Activated CD4-positive, alpha-beta T cell treated with anti-CD3 and anti-CD28 coated beads, Interleukin-2, Interleukin-6, amounts not matched to agents 100 ng/mL and 50 ng/mL, durations not matched to agents 16 hours and 8 hours (primary cell): ENCODE measurements at regions not wholly inside any gene's neighbourhood (a gene's known extent, or its start where the extent isn't known, plus 50 kb on each side); places are given as distances from the start of the nearest gene placed in this dataset.
A peak's percentile ranks its signal among the peaks of the same experiment; 100 is the strongest.

Experiments
- DNase-seq: peaks from one replicate; pipeline ENCODE4 v3.0.0-alpha.2; 2020

DNA sequence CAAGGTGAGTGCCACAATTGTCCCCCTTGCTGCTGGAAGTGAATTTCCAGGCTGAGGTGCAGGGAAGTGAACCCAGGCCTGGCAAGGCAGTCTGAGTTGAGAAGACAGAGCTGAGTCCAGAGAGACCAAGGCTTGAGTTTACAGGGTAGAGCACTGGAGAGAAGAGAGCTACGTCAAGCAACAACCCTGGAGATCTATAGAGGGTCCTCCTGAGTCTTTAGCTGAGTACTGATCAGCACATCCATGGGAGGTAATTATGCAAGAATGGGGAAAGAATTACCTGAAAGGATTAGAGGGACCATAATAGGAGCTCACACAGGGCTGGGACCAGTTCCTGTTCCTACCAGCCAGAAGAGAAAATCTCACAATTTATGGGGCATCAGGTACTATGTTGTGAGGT, 190.7 kb downstream of the NEDD1 start:
- no peak for DNase-seq

DNA sequence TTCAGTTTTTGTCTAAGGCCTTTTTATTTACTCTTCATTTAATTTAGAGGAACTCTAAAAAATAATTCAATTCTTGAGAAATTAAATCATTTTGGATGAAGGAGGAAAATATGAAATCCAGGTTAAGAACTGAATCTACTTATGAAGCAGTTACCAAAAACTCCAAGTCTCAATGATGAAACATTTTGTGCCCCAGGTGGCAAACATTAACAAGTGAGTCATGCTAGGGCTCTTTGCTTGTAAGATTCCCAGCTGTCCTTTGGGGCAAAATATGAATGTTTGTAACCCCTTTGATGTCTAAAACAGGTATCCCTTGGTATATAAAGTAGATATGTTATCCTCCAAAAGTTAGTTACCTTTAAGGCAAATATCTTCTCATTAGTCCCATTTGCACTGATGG, 202.4 kb downstream of the NEDD1 start:
- DNase-seq = no peak

DNA sequence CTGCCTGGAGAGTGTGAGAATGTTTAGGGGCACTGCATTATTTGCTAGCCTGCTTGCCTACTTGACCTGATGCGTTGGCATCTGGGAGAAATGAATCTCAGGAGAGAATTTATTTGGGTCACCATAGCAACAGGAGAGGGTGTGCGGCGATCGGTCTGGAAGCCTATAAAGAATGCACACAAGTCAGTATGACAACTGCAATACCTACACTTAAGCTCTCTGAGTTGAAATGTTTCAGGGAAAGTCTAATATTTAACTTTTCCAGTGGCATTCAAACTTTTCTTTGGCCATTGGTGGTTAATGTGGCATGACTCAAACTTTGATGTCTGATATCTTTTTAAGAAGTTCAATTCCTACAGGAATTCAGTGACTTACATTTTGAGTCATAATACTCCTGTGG, 205.1 kb downstream of the NEDD1 start:
- DNase-seq = no peak

DNA sequence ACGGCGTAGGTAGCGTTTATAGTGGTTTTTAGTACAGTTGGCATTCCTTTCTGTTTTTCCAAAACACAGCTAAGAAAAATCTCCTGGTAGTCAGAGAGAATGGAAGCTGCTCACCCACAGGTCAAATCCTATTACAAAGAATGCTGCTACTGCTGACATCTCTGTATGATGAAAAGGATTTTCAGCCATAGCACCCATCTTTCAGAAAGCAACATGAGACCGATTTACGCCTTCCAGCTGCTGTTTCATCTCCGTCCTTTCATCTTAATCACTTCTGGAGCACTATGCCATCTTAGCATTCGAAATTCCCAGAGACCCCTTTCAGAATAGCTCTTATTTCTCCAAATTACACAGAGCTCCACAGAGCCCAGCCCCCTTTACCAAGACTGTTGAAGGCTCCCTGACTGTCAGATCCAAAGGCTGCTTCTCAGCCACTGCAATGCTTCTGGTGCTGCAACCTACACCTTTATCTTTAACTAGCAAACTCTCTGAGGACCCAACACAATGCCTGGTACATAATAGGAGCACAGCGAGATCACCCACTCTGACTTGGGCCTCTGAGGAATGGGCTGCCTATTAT, 211.8 kb downstream of the NEDD1 start:
- no peak for DNase-seq

DNA sequence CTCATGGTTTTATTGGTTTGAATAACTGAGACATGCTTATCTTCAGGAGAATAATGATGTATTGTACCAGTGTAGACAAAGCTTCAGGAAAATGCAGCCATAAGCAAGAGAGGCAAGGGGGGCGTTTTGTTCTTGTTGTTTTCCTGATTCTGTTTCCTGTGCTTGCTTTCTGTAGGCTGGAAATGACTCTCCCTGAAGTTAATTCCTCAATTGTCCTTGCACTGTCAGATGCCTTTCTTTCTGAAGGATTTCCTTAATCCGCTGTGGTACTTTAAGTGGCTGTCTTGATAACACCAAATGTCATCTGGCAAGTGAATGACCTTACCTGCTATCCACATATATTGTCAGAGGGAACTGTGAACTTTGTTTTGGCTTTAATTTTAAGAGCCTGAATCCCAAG, 220.0 kb downstream of the NEDD1 start:
- no peak for DNase-seq

DNA sequence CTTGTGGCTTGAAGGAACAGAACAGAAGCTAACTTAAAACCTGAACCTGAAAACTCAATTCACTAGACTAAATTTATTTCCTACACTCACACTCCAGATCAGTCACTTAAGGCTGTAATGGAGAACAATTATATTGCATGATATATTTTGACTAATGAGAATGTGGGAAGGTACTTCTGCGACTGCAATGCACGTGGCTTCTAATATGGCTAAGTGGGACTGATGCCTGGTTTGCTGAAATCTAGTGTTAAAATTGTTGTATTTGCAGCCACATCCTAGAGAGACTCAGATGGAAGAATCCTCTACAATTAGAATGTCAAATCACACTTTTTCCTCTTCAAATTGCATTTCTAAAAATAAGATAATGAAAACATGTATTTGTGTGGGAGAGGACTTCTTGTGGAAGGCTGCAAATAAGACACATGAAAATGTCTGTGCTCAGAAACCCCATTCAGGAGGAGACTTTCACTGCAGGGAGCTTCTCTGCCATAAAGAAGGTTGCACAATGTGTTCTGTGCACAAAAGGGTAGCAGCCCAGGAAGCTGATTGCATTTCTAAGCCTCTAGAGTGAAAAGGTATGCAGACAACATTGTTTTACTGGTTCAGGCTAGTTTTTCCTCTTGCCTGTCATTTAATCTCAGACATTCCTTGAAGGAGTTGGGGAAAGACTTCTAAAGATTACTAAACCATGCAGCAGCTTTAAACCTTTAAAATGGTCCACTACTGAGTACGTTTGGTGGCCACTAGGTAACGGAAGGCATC, 224.3 kb downstream of the NEDD1 start:
- no peak for DNase-seq

DNA sequence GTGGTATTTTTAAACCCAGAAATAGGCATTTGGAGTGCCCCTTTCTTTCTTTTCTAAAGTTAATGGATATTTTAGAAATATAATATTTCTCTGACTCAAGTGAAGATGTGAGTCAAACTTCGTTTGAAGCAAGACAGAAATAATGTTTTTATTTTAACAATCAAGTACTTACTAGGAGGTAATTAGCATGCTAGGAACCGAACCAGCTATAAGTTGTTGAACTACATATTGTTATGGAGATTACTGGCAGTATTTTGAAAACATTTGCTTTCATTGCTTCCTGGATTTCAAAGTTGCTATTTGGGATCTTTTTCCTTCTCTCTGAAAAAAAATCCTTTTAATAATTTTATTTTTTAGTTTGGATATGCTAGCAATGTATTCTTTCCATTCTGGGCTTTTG, 225.2 kb downstream of the NEDD1 start:
- no peak for DNase-seq

DNA sequence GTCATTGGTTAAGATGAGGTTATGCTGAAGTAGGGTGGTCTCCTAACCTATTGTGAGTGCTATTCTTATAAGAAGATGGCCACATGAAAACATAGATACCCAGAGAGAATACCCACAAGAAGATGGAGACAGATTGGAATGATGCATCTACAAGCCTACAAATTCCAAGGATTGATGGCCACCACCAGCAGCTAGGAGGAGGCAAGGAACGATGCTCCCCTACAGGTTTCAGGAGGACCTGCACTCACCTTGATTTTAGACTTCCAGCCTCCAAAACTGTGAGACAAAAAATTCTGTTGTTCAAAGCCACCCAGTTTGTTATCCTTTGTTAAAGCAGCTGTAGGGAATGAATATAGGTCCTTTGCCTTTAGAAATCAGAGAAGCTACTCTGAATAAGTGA, 227.4 kb downstream of the NEDD1 start:
- DNase-seq = no peak

DNA sequence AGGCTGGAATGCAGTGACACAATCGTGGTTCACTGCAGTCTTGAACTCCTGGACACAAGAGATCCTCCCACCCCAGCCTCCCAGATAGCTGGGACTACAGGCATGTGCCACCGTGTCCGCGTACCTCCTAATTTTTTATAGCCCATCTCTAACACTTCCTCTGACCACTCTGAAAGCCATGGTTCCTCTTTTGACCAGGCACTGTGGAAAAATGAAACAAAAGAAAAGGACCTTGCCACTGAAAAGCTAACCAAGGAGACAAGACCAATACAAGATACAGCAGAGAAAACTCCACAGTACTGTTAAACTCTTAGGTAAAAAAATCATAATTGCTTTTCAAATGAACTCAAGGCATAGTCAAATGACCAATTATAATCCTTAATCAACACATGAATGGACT, 233.3 kb downstream of the NEDD1 start:
- no peak for DNase-seq

DNA sequence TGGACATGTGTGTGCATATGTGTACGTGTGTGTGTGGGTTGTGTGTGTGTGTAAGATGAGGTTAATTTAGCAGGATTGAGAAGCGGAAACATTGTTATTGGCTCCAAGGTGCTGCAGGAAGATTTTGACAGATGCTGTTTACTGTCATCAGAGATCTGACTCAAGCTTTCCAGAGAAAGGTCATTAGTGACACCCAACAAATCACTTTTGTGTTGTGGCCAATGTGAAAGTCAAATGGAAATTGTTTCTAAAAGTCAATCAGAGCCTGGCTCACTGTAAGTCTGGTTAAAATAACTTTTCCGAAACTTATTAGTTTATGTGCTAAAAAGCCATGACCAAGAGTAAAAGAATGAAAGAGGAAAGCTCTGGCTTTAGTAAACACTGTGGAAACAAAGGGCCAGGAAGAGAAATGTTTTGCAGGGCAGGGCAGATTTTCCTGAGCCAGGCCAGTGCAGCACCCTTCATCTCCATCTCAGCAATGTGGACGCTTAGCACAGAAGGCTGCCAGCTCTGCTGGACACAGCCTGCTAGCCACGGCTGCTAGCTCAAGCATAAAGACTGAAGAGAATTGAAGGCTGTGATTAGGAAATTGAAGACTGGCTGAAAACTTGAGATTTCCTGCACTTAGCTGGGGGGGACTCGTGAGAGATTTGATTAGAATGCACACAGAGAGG, 235.8 kb downstream of the NEDD1 start:
- DNase-seq = no peak

DNA sequence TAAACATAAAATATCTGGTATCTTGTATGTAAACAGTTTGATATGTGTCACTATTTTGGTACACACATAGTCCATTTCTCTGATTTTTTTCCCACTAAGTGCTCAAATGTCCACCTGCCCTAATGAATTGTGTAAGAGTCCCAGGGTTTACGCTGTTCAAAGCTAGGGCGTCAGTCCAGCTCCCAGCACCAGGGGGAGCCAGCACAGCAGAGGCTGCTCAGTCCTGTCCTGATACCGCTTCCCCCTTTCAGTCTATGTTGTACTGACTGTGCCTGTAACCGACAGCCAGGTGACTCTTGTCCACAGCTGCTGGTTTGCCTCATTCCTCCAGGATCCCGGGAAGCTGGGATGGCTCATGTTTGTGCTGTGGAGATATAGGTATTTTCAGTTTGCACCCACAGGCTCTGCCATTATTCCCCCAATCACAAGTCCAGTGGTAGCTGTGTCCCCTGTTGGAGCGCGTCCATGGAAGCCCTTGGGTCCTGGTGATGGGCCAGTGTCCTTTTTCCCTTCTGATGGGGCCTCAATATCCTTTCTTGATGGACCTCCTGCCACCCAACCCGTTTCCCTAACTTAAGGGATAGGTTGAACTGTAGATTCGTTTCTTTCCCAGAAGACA, 242.0 kb downstream of the NEDD1 start:
- peak; percentile 60 for DNase-seq

DNA sequence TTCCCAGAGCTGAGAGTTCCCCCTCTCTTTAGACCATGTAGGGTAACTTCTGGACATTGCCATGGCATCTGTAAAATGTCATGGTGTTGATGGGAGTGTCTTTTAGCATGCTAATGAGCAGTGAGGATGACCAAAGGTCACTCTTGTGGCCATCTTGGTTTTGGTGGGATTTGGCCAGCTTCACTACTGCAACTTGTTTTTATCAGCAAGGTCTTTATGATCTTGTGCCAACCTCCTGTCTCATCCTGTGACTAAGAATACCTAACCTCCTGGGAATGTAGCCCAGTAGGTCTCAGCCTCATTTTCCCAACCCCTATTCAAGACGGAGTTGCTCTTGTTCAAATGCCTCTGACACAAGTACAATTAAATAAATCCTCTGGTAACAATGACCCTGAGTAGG, 244.4 kb downstream of the NEDD1 start:
- DNase-seq = no peak

DNA sequence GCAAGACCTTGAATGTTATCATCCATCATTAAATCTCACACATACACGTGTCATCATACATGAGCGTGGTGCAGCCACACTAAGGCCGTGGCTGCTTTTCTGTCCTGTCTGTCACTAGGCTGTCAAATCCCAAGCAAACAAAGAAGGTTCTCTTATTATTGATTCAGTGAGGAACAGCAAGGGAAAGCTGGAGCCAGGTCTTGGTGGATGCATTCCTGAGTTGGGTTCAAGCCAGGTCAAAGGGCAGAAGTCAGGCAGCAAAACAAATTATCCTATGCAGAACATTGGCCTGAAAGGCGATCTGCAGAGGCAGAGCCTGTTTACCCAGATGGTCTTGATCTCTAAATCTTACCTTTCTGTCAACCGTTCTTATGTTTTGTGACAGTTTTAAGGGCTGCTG, 252.3 kb downstream of the NEDD1 start:
- no peak for DNase-seq

DNA sequence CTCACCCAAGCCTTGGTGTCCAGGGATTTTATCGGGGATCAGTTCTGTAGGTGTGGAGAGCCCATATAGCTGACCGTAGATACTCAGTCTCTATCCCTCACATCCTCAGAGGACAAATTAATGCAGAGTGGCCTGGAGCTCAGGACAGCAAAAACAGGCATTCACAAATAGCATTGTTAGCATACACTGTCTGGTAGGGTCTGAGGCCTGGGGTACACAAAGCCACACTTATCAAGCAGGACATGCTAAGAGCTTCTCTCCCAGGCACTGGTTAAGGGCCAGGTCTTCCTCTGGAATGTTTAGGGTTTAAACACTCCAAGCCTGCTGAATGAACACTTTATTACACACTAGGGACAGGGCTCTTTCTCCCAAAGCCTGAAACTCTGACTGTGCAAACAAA, 253.2 kb downstream of the NEDD1 start:
- no peak for DNase-seq

DNA sequence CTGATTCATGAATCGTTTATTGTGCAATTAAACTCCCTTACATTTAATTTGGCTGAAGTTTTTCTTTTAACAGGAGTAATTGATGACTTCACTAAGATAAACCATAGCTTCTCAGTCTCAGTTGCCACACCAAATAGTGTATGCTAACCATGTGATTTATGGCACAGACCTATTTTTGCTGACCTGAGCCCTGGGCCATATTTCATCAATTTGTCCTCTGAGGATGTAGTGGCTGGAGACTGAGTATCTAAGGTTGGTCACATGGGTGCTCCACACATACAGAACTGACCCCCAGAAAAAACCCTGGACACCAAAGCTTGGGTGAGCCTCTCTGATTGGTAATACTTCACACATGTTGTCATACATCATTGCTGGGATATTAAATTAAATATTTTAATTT, 255.1 kb downstream of the NEDD1 start:
- DNase-seq = no peak

DNA sequence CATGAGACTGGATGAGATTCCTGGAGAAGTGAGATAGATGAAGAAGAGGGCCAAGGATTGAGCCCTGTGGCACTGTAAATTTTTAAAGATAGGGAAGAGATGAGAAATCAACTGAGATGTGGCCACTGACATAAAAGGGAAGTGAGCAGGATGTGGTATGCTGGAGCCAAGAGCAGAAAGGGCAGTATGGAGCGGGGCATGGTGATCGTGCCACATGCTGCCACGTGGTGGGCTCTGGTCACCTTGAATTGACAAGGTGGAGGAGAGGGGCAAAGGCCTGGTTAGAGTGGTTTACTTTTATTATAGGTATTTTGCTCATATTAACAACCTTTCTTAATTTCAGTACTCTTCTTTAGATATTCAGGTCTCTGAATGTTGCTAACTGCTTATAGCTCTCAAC, 257.9 kb downstream of the NEDD1 start:
- no peak for DNase-seq

DNA sequence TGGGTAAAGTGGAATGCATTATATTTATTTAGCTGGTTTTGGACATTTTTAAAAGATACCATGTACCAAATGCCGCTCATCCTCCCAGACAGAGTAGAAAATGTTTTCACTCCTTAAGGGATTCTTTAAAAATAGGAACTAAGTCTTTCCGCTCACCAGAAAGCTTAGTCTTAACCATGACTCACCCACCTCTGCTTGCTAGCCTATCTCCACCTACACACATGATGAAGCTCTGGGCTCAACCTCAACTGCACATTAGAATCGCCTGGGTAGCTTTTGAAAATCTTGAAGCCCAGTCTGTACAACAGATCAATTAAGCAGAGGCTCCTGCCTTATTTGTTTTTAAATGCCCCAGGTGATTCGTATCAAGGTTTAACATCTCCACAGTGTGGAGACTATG, 260.5 kb downstream of the NEDD1 start:
- no peak for DNase-seq

DNA sequence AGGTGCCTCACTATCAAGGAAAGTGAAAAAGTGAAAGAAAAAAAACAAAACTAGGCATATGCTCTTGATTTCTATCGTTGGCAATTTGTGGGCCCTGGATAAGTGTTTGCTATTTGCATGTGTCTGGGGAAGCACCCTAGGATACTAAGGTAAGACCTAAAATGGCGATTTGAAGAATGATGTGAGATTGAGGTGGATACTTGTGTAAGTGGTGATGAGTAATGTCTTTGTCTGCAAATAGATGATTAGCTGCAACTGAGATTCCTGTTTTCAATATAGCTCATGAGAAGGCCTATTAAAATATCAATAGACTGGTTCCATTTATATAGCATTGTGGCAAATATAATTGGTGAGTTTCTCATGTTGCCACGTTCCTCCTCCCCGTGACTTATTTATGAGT, 261.7 kb downstream of the NEDD1 start:
- no peak for DNase-seq

DNA sequence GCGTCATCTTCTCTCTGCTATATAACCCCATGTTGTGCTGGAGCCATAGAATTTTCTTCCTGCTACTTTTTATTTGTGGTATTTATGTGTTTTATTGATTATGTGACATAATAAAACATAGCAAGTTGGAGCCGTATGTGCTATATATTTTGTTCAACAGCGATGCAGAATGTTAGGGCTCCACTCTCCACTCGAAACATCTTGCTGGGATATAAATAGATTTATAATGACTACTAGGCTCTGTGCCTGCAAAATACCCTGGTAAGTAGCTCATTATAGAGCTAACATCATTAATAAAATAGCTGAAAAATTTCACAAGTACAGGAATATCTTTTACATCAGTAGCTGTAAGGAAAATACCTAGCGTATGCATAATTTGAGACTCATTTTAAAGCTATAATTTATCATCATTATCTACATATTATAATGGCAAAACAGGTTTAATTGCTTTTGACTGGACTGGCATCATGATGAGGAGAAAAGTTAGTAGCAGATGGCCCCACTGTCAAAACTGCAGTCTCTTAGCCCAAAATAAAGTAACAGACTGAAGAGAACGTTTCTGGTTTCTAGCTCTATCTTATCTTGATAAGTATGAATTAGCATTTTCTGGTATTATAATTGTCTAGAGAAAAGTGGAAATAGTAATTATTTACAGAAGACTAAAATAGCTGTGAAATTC, 263.0 kb downstream of the NEDD1 start:
- no peak for DNase-seq

DNA sequence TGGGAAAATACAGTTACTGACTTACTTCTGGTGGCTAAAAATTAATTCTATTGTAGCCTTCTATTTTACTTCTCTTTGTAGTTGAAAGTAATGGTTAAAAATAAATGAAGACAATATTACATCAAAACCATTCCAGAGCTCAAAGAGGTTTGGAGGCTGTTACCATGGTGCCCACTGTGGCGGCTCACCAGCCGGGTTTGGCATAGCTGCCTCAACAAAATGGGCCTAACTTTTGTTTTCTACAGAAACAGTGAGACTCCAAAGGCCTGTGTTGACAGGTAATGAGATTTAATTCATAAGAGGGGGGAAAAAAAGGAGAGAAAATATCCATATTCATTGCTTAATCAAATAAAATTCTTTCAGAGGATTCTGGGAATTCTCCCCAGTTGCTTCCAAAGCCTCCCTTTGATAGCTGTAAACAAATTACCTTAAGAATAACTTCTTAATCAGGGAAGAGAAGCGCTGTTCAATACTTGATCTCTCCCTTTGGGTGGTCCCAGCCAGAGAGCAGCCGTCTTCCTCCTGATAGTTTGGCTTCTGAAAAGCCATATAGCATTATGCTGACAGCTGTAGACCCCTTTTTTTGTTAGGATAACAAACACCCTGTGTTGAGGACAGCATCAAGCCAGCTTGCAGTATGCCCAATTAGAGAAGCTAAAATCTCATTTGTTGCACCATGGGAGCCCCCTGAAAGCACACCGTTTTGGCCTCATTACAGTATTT, 266.8 kb downstream of the NEDD1 start:
- DNase-seq = no peak

DNA sequence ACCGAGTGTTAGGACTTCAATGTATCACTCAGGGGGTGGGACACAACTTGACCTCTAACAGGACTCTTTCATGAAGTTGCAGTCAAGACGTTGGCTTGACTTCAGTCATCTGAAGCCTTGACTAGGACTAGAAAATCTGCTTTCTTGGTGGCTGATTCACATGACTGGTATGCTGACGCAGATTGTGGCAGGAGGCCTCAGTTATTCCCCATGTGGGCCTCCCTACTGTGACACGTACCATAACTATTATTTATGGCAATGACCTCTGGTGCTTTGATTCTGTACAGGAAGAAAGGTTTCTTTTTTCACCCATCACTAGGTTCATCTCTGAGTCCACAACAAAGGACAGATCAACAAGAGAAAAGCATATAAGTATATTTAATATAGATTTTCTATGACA, 270.4 kb downstream of the NEDD1 start:
- no peak for DNase-seq

DNA sequence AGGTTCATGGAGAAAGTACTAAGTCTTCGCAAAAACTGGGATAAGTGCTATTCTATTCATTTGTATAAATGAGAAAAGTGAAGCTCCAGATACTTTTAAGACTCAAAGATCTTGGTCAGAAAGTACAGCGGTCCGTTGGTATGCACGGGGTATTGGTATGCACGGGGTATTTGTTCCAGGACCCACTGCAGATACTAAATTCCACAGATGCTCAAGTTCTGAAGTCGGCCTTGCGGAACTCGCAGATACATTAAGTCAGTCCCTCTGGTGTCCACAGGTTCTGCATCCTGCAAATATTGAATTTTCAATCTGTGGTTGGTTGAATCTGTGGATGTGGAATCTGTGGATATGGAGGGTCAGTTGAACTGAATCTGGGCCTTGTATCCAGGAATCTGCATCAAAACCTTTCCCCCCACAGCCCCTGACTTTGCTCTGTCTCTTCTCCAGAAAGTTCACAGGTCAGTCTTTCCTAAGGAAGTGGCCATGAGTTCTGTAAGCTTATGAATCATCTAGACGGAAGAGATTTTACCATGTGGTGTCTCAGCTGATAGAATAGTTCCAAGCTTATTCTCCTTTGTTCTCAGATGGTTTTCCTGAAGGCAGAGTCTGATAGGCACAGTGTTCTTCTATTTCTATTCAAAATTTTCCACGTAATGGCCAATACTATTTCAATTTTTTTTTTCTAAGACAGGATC, 274.7 kb downstream of the NEDD1 start:
- no peak for DNase-seq
